Left cardiac atrium (tissue), 4 donors: ENCODE measurements at regions not wholly inside any gene's neighbourhood (a gene's known extent, or its start where the extent isn't known, plus 50 kb on each side); places are given as distances from the start of the nearest gene placed in this dataset.
A peak's percentile ranks its signal among the peaks of the same experiment; 100 is the strongest.

ENCODE experiments used
- ATAC-seq, 2 donors: fragments of 200-7000 bp; cut with Tn5 transposase; one replicate each; pipeline ENCODE4 v1.9.1; 2020; ENCODE audit warnings: mild to moderate bottlenecking in 2 of 2, moderate library complexity in 2 of 2
- DNase-seq: peaks from one replicate; pipeline ENCODE4 v3.0.0-alpha.2; 2020
- intact Hi-C, 2 donors: fragments of 100-400 bp; cut with DNase I; formaldehyde crosslinking; loops; one replicate each; pipeline versions ENCODE4 v1.14.1 to v1.15.1; 2022 to 2023
- donor health status: DM: no; HTN: yes; CAD: no.
- donor health status: DM: no; HTN: yes; CAD: no; lungs with severe emphysema.
- donor health status: DM: yes; HTN: yes; CAD: no.
- donor health status: Dilated cardiomyopathy.

GRCh38 chr11:115085461-115086210, 407.3 kb downstream of the NXPE2 start:
- ATAC-seq (peak; percentile 34 to 50), DNase-seq (peak; percentile 26)
- intact Hi-C loops: no loop called here

GRCh38 chr11:115087791-115088190, 409.5 kb downstream of the NXPE2 start:
- intact Hi-C loops: no loop called here
- no peak for DNase-seq
- no peak for ATAC-seq

- DNase-seq (no peak), ATAC-seq (no peak)
- intact Hi-C loops: no loop called here
Observed at GRCh38 chr11:115092516-115092915, 411.7 kb downstream of the CADM1 start.

GRCh38 chr11:115097796-115098408, 406.3 kb downstream of the CADM1 start:
- peak in 1 of 2 donors; percentile 30 for ATAC-seq
- intact Hi-C loops: no loop called here
- no peak for DNase-seq

- ATAC-seq (no peak), DNase-seq (no peak)
- intact Hi-C loops: no loop called here
Observed at GRCh38 chr11:115100706-115101105, 403.5 kb downstream of the CADM1 start.

GRCh38 chr11:115103921-115104320, 400.3 kb downstream of the CADM1 start:
- intact Hi-C loops: no loop called here
- DNase-seq: no peak
- ATAC-seq: no peak

GRCh38 chr11:115104851-115105453, 399.3 kb downstream of the CADM1 start:
- no peak for DNase-seq
- no peak for ATAC-seq
- intact Hi-C loops: no loop called here

- no peak for ATAC-seq
- DNase-seq: no peak
- intact Hi-C loops: no loop called here
Observed at GRCh38 chr11:115111066-115111465, 393.1 kb downstream of the CADM1 start.

- ATAC-seq (no peak), DNase-seq (no peak)
- intact Hi-C loops: no loop called here
Observed at GRCh38 chr11:115112754-115113153, 391.5 kb downstream of the CADM1 start.

GRCh38 chr11:115117956-115118493, 386.2 kb downstream of the CADM1 start:
- intact Hi-C loops: no loop called here
- ATAC-seq (no peak), DNase-seq (no peak)

- no peak for ATAC-seq
- intact Hi-C loops: no loop called here
- no peak for DNase-seq
Observed at GRCh38 chr11:115119146-115119545, 385.1 kb downstream of the CADM1 start.
